ENCODE measurements at regions not wholly inside any gene's neighbourhood (a gene's known extent, or its start where the extent isn't known, plus 50 kb on each side); places are given as distances from the start of the nearest gene placed in this dataset.

GRCh38 chr18:6465281-6465680, 50.6 kb upstream of the L3MBTL4 start:
- DNase-seq, result no peak

GRCh38 chr18:6476190-6476589, 61.5 kb upstream of the L3MBTL4 start:
- DNase-seq, result no peak

- no peak for DNase-seq
Measured at GRCh38 chr18:6476880-6477279, 62.2 kb upstream of the L3MBTL4 start.

GRCh38 chr18:6478121-6478520, 63.4 kb upstream of the L3MBTL4 start:
- no peak for DNase-seq

- DNase-seq, result no peak
Measured at GRCh38 chr18:6479699-6480098, 65.0 kb upstream of the L3MBTL4 start.

GRCh38 chr18:6482198-6482977, 67.7 kb upstream of the L3MBTL4 start:
- DNase-seq, result peak; percentile 89

- DNase-seq, result no peak
Measured at GRCh38 chr18:6484659-6485058, 69.9 kb upstream of the L3MBTL4 start.

- no peak for DNase-seq
Measured at GRCh38 chr18:6486313-6486712, 71.6 kb upstream of the L3MBTL4 start.

GRCh38 chr18:6486764-6487426, 72.2 kb upstream of the L3MBTL4 start:
- no peak for DNase-seq

GRCh38 chr18:6487968-6488367, 73.3 kb upstream of the L3MBTL4 start:
- peak; percentile 70 for DNase-seq

- DNase-seq, result no peak
Measured at GRCh38 chr18:6488956-6489355, 74.2 kb upstream of the L3MBTL4 start.

GRCh38 chr18:6489977-6490376, 75.3 kb upstream of the L3MBTL4 start:
- no peak for DNase-seq

- DNase-seq, result no peak
Measured at GRCh38 chr18:6493194-6493593, 78.5 kb upstream of the L3MBTL4 start.

GRCh38 chr18:6495536-6495935, 80.8 kb upstream of the L3MBTL4 start:
- no peak for DNase-seq

GRCh38 chr18:6497543-6497942, 82.8 kb upstream of the L3MBTL4 start:
- DNase-seq, result no peak

- DNase-seq, result no peak
Measured at GRCh38 chr18:6498289-6498856, 83.7 kb upstream of the L3MBTL4 start.

GRCh38 chr18:6504605-6505497, 90.1 kb upstream of the L3MBTL4 start:
- peak; percentile 72 for DNase-seq

- DNase-seq, result no peak
Measured at GRCh38 chr18:6505498-6505875, 90.8 kb upstream of the L3MBTL4 start.

- DNase-seq, result peak; percentile 66
Measured at GRCh38 chr18:6509417-6509816, 94.7 kb upstream of the L3MBTL4 start.

GRCh38 chr18:6509832-6510231, 95.1 kb upstream of the L3MBTL4 start:
- no peak for DNase-seq

GRCh38 chr18:6520901-6521300, 106.2 kb upstream of the L3MBTL4 start:
- no peak for DNase-seq

- peak; percentile 75 for DNase-seq
Measured at GRCh38 chr18:6521803-6522418, 107.2 kb upstream of the L3MBTL4 start.

- no peak for DNase-seq
Measured at GRCh38 chr18:6525604-6526003, 110.9 kb upstream of the L3MBTL4 start.
